H1 (cell line): ENCODE measurements at regions not wholly inside any gene's neighbourhood (a gene's known extent, or its start where the extent isn't known, plus 50 kb on each side); places are given as distances from the start of the nearest gene placed in this dataset.

ENCODE experiments used
- CEBPB ChIP-seq: IDR thresholded peaks from 2 replicates; pipeline ENCODE4 v1.6.1; 2012; ENCODE audit warnings: low read depth, low read length
- CREB1 ChIP-seq: IDR thresholded peaks from 2 replicates; pipeline ENCODE4 v1.6.1; 2012; ENCODE audit warnings: inconsistent platforms
- HDAC2 ChIP-seq, 2 experiments: fragments of 300-600 bp in 1 of 2; sonication (generic) in 1 of 2; IDR thresholded peaks; 2 replicates each; pipeline ENCODE4 v1.6.1; 2011 to 2012; ENCODE audit warnings: low read depth in 2 of 2, low read length in 2 of 2, mild to moderate bottlenecking in 2 of 2, moderate library complexity in 2 of 2, borderline replicate concordance in 1 of 2, inconsistent platforms in 1 of 2
- POLR2AphosphoS5 ChIP-seq: IDR thresholded peaks from 2 replicates; pipeline ENCODE4 v1.6.1; 2011; ENCODE audit warnings: low read depth, low read length
- USF2 ChIP-seq: IDR thresholded peaks from 2 replicates; pipeline ENCODE4 v1.6.1; 2011; ENCODE audit warnings: low read length, improper control_type of control experiment
- TF ChIP-seq, protein P1 (sequence below), 3 experiments: IDR thresholded peaks; 1 replicate in 2 of 3; 2 replicates in 1 of 3; pipeline versions ENCODE4 v1.5.1 to v1.6.1; 2011; ENCODE audit warnings: low read length in 3 of 3, mild to moderate bottlenecking in 3 of 3, inconsistent platforms in 2 of 3, low read depth in 1 of 3, moderate library complexity in 1 of 3; ENCODE audit not compliant: insufficient read depth in 1 of 3; ENCODE audit errors: control extremely low read depth in 1 of 3

- TF ChIP-seq, protein P1, sequence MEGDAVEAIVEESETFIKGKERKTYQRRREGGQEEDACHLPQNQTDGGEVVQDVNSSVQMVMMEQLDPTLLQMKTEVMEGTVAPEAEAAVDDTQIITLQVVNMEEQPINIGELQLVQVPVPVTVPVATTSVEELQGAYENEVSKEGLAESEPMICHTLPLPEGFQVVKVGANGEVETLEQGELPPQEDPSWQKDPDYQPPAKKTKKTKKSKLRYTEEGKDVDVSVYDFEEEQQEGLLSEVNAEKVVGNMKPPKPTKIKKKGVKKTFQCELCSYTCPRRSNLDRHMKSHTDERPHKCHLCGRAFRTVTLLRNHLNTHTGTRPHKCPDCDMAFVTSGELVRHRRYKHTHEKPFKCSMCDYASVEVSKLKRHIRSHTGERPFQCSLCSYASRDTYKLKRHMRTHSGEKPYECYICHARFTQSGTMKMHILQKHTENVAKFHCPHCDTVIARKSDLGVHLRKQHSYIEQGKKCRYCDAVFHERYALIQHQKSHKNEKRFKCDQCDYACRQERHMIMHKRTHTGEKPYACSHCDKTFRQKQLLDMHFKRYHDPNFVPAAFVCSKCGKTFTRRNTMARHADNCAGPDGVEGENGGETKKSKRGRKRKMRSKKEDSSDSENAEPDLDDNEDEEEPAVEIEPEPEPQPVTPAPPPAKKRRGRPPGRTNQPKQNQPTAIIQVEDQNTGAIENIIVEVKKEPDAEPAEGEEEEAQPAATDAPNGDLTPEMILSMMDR (IDR thresholded peaks at IDR 0.05; ENCODE audit: control extremely low read depth in 1 of 3, insufficient read depth in 1 of 3, low read depth in 1 of 3, low read length in 3 of 3), result no peak
- TF ChIP-seq HDAC2 (IDR thresholded peaks at IDR 0.05; ENCODE audit: borderline replicate concordance in 1 of 2, low read depth in 2 of 2, low read length in 2 of 2), result no peak
- no peak for TF ChIP-seq CREB1
- no peak for TF ChIP-seq POLR2AphosphoS5
- TF ChIP-seq USF2, result no peak
- TF ChIP-seq CEBPB, result no peak
These were observed 180.7 kb downstream of the ADSS2 start for GRCh38 chr1:244271004-244271403.
